H1 (cell line): ENCODE measurements at regions not wholly inside any gene's neighbourhood (a gene's known extent, or its start where the extent isn't known, plus 50 kb on each side); places are given as distances from the start of the nearest gene placed in this dataset.

Source experiments
- CTCF ChIA-PET: fragments of 300-600 bp; sonication (Branson Sonifier 250); formaldehyde crosslinking; loops from one replicate; lab custom pipeline; 2021; ENCODE audit not compliant: partially characterized antibody; lab: Charles Lee
- POLR2A ChIA-PET: fragments of 300-600 bp; sonication (Branson Sonifier 250); formaldehyde crosslinking; loops from one replicate; lab custom pipeline; 2021; ENCODE audit warnings: inconsistent platforms; ENCODE audit not compliant: partially characterized antibody; lab: Charles Lee
- DNase-seq, 2 experiments: peaks; one replicate each; pipeline versions ENCODE4 v3.0.0 to v3.0.0-alpha.2; 2010 to 2022; ENCODE audit warnings: low spot score in 2 of 2, low read depth in 1 of 2, mixed read lengths in 1 of 2
- FAIRE-seq: peaks from 2 replicates; lab custom pipeline; 2011; peaks lifted over from hg19 to GRCh38; lab: Jason Lieb, UNC
- H2AFZ ChIP-seq: 2 replicates; pipeline ENCODE4 v1.8.1; 2012; ENCODE audit warnings: low read length, inconsistent platforms
- H2AK5ac ChIP-seq: 2 replicates; pipeline ENCODE4 v1.6.1; 2013; ENCODE audit warnings: low read depth, low read length
- H2BK120ac ChIP-seq: replicated peaks from 2 replicates; pipeline ENCODE3; 2013; ENCODE audit warnings: low read depth, low read length, inconsistent platforms
- H2BK12ac ChIP-seq: 2 replicates; pipeline ENCODE4 v1.6.1; 2013; ENCODE audit warnings: low read depth, low read length
- H2BK15ac ChIP-seq: 2 replicates; pipeline ENCODE4 v1.6.1; 2013; ENCODE audit warnings: low read length
- H2BK20ac ChIP-seq: 2 replicates; pipeline ENCODE4 v1.6.1; 2013; ENCODE audit warnings: low read length
- H2BK5ac ChIP-seq: 2 replicates; pipeline ENCODE4 v1.6.1; 2013; ENCODE audit warnings: low read depth, low read length
- H3K14ac ChIP-seq: 2 replicates; pipeline ENCODE4 v1.6.1; 2013; ENCODE audit warnings: inconsistent platforms; ENCODE audit not compliant: insufficient read length
- H3K18ac ChIP-seq: 2 replicates; pipeline ENCODE4 v1.6.1; 2013; ENCODE audit warnings: low read length; ENCODE audit errors: extremely low read depth
- H3K23ac ChIP-seq: 2 replicates; pipeline ENCODE4 v1.6.1; 2013; ENCODE audit warnings: inconsistent platforms; ENCODE audit not compliant: insufficient read length
- H3K23me2 ChIP-seq: 2 replicates; pipeline ENCODE4 v1.6.1; 2013; ENCODE audit warnings: low read depth, low read length
- H3K27ac ChIP-seq: 2 replicates; pipeline ENCODE4 v1.6.1; 2011; ENCODE audit warnings: low read depth, low read length, inconsistent platforms
- H3K27me3 ChIP-seq, 4 experiments: replicated peaks in 1 of 4; 1 replicate in 1 of 4; 2 replicates in 3 of 4; pipeline versions ENCODE4 v1.6.1 to v1.8.1; 2011 to 2013; ENCODE audit warnings: low read length in 3 of 4, mild to moderate bottlenecking in 3 of 4, inconsistent platforms in 2 of 4, mixed read lengths in 2 of 4, moderate library complexity in 1 of 4; ENCODE audit not compliant: control insufficient read depth in 3 of 4, insufficient read depth in 3 of 4; ENCODE audit errors: extremely low read depth in 1 of 4
- H3K36me3 ChIP-seq, 4 experiments: 2 replicates each; pipeline versions ENCODE4 v1.6.1 to v1.8.1; 2011 to 2013; ENCODE audit warnings: mild to moderate bottlenecking in 4 of 4, low read length in 3 of 4, moderate library complexity in 2 of 4, control low read depth in 1 of 4, inconsistent platforms in 1 of 4; ENCODE audit not compliant: insufficient read depth in 4 of 4, control insufficient read depth in 2 of 4
- H3K4ac ChIP-seq: replicated peaks from 2 replicates; pipeline ENCODE3; 2013; ENCODE audit warnings: low read length, low read depth, mixed read lengths, inconsistent platforms; ENCODE audit not compliant: insufficient read length
- H3K4me1 ChIP-seq, 4 experiments: replicated peaks in 1 of 4; 1 replicate in 1 of 4; 2 replicates in 3 of 4; pipeline versions ENCODE4 v1.6.1 to v1.8.1; 2011 to 2013; ENCODE audit warnings: low read length in 3 of 4, inconsistent platforms in 2 of 4, mixed read lengths in 1 of 4; ENCODE audit not compliant: insufficient read depth in 4 of 4, control insufficient read depth in 3 of 4
- H3K4me2 ChIP-seq, 2 experiments: 2 replicates each; pipeline versions ENCODE4 v1.6.1 to v1.8.1; 2011 to 2013; ENCODE audit warnings: low read depth in 2 of 2, low read length in 2 of 2, control low read depth in 1 of 2, inconsistent platforms in 1 of 2, mild to moderate bottlenecking in 1 of 2; ENCODE audit not compliant: insufficient read depth in 1 of 2
- H3K4me3 ChIP-seq, 4 experiments: fragments of 200-600, 300-600 bp in 1 of 4; sonication (generic), shearing (Covaris generic), sonication (Bioruptor Twin) in 1 of 4; 2 replicates each; pipeline versions ENCODE4 v1.5.1 to v1.8.1; 2011 to 2016; ENCODE audit warnings: low read length in 4 of 4, low read depth in 3 of 4, control low read depth in 2 of 4, inconsistent platforms in 2 of 4, mild to moderate bottlenecking in 2 of 4, mixed read lengths in 1 of 4, moderate library complexity in 1 of 4; ENCODE audit not compliant: insufficient read depth in 2 of 4; ENCODE audit errors: extremely low read depth in 1 of 4
- H3K56ac ChIP-seq: replicated peaks from 2 replicates; pipeline ENCODE3; 2013; ENCODE audit warnings: low read depth, mild to moderate bottlenecking, mixed read lengths, low read length, inconsistent platforms; ENCODE audit not compliant: insufficient read length
- H3K79me1 ChIP-seq: 2 replicates; pipeline ENCODE4 v1.6.1; 2013; ENCODE audit warnings: low read depth, low read length, control low read depth
- H3K79me2 ChIP-seq, 2 experiments: 2 replicates each; pipeline versions ENCODE4 v1.6.1 to v1.8.1; 2012 to 2013; ENCODE audit warnings: low read length in 2 of 2, mild to moderate bottlenecking in 2 of 2, inconsistent platforms in 1 of 2; ENCODE audit not compliant: insufficient read depth in 2 of 2, control insufficient read depth in 1 of 2
- H3K9ac ChIP-seq, 4 experiments: replicated peaks in 1 of 4; 1 replicate in 1 of 4; 2 replicates in 3 of 4; pipeline versions ENCODE4 v1.6.1 to v1.8.1; 2011 to 2013; ENCODE audit warnings: low read depth in 3 of 4, low read length in 3 of 4, control low read depth in 2 of 4, mild to moderate bottlenecking in 2 of 4, moderate library complexity in 2 of 4, inconsistent platforms in 1 of 4; ENCODE audit errors: extremely low read depth in 1 of 4
- H3K9me3 ChIP-seq, 2 experiments: 2 replicates each; pipeline versions ENCODE4 v1.6.1 to v1.8.1; 2012 to 2013; ENCODE audit warnings: mild to moderate bottlenecking in 2 of 2, moderate library complexity in 2 of 2, control low read depth in 1 of 2, inconsistent platforms in 1 of 2, low read depth in 1 of 2, low read length in 1 of 2, mixed read lengths in 1 of 2; ENCODE audit not compliant: insufficient read depth in 2 of 2
- H4K20me1 ChIP-seq, 2 experiments: replicated peaks in 1 of 2; 2 replicates each; pipeline versions ENCODE3 to v1.8.1; 2011 to 2013; ENCODE audit warnings: inconsistent platforms in 2 of 2, low read length in 2 of 2, mild to moderate bottlenecking in 1 of 2; ENCODE audit not compliant: insufficient read depth in 2 of 2, control insufficient read depth in 1 of 2
- H4K5ac ChIP-seq: 2 replicates; pipeline ENCODE4 v1.6.1; 2013; ENCODE audit warnings: low read length, low read depth, mixed read lengths, inconsistent platforms; ENCODE audit not compliant: insufficient read length
- H4K8ac ChIP-seq: 2 replicates; pipeline ENCODE4 v1.8.0; 2013; ENCODE audit warnings: mild to moderate bottlenecking, moderate library complexity, low read length, inconsistent platforms; ENCODE audit not compliant: insufficient read depth; ENCODE audit errors: extremely low read depth
- H4K91ac ChIP-seq: replicated peaks from 2 replicates; pipeline ENCODE3; 2013; ENCODE audit warnings: low read length, mixed read lengths, inconsistent platforms; ENCODE audit not compliant: insufficient read length
- CHD1 ChIP-seq: IDR thresholded peaks from 2 replicates; pipeline ENCODE4 v1.6.1; 2012; ENCODE audit warnings: low read depth, low read length, improper control_type of control experiment
- GTF2F1 ChIP-seq: IDR thresholded peaks from 2 replicates; pipeline ENCODE4 v1.6.1; 2012; ENCODE audit warnings: low read depth, low read length, improper control_type of control experiment, borderline replicate concordance
- KDM1A ChIP-seq: fragments of 200-600, 300-600 bp; sonication (generic); IDR thresholded peaks from 2 replicates; pipeline ENCODE4 v1.7.1; 2016; ENCODE audit warnings: mild to moderate bottlenecking, low read length, borderline replicate concordance
- KDM5A ChIP-seq: fragments of 200-600 bp; IDR thresholded peaks from 2 replicates; pipeline ENCODE4 v1.7.1; 2012; ENCODE audit warnings: mild to moderate bottlenecking, low read length, inconsistent platforms, mixed read lengths
- NRF1 ChIP-seq: IDR thresholded peaks from 2 replicates; pipeline ENCODE4 v1.6.1; 2011; ENCODE audit warnings: mild to moderate bottlenecking, low read depth, low read length, improper control_type of control experiment
- RAD21 ChIP-seq, 2 experiments: IDR thresholded peaks in 1 of 2; conservative IDR thresholded peaks in 1 of 2; 2 replicates each; pipeline ENCODE4 v1.6.1; 2011; ENCODE audit warnings: low read depth in 2 of 2, low read length in 2 of 2, improper control_type of control experiment in 1 of 2, inconsistent platforms in 1 of 2, mild to moderate bottlenecking in 1 of 2, moderate library complexity in 1 of 2
- RXRA ChIP-seq: IDR thresholded peaks from 2 replicates; pipeline ENCODE4 v1.6.1; 2011; ENCODE audit warnings: low read depth, mild to moderate bottlenecking, low read length, moderate library complexity; ENCODE audit not compliant: insufficient read depth
- SIN3A ChIP-seq, 2 experiments: IDR thresholded peaks in 1 of 2; conservative IDR thresholded peaks in 1 of 2; 2 replicates each; pipeline ENCODE4 v1.6.1; 2011 to 2012; ENCODE audit warnings: low read length in 2 of 2, improper control_type of control experiment in 1 of 2, low read depth in 1 of 2, mild to moderate bottlenecking in 1 of 2
- SRF ChIP-seq: IDR thresholded peaks from 2 replicates; pipeline ENCODE4 v1.6.1; 2011; ENCODE audit warnings: mild to moderate bottlenecking, low read depth, low read length, moderate library complexity
- TAF7 ChIP-seq: optimal IDR thresholded peaks from 2 replicates; pipeline ENCODE3; 2011; ENCODE audit warnings: low read depth, mild to moderate bottlenecking, inconsistent platforms, low read length, moderate library complexity, borderline replicate concordance
- WGBS, 2 experiments: shearing (Covaris generic) in 1 of 2; methylation state at CpG; one replicate each; pipeline versions ENCODE4 v1.1.6 to v1.1.7; 2013 to 2015; ENCODE audit warnings: low lambda C conversion rate in 2 of 2, mixed read lengths in 2 of 2, inconsistent platforms in 1 of 2, low coverage in 1 of 2, missing lambda C conversion rate in 1 of 2; ENCODE audit not compliant: insufficient replicate concordance in 2 of 2, insufficient coverage in 1 of 2, insufficient read length in 1 of 2; ENCODE audit errors: extremely low coverage in 1 of 2, missing lambda C conversion rate in 1 of 2; 5-methylcytosine and 5-hydroxymethylcytosine counted together

DNA sequence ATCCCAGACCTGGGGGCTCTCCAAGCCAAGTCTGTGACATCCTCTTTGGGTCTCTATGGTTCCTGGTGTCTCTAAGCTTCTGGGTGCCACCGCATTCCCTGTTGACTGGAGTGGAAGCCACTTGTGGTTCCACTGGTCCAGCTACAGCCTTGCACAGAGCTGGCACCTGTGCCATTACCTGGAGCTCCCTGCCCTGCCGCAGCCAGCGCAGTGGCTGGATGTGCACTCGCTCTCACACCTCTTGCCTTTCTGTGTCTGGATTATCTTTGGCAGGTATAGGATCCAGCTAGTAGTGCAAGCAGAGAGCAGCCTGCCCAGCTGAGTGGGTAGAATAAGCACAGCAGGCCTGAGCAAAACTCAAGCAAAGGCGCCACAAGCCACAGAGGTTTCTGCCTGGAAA is 1635.5 kb downstream of the OTOL1 start:
- Histone ChIP-seq H3K27me3 (no peaks in the 10 kb centered on the region), H3K4me1 (no peaks in the 10 kb centered on the region), H3K36me3 (no peaks in the 10 kb centered on the region; a peak in 2 of 8 replicates), H3K79me1 (no peaks in the 10 kb centered on the region), H4K91ac (no peak overlapping the region), H4K20me1 (no peaks in the 10 kb centered on the region), H2BK15ac (no peak overlapping the region), H2BK12ac (no peak overlapping the region), H2AFZ (no peak overlapping the region), H4K8ac (no peak overlapping the region), H3K23ac (no peak overlapping the region), H2AK5ac (no peak overlapping the region), H3K18ac (no peak overlapping the region), H3K27ac (no peak overlapping the region), H2BK5ac (no peak overlapping the region), H4K5ac (no peak overlapping the region), H3K9me3 (peaks cover 3 to 9% of the 10 kb centered on the region in 2 experiments; a peak in 3 of 4 replicates), H2BK120ac (no peak overlapping the region), H3K9ac (no peak overlapping the region), H3K23me2 (no peaks in the 10 kb centered on the region), H3K4ac (no peak overlapping the region), H3K4me3 (no peak overlapping the region), H3K4me2 (no peak overlapping the region), H3K14ac (no peak overlapping the region), H2BK20ac (no peak overlapping the region), H3K56ac (no peak overlapping the region), H3K79me2 (no peaks in the 10 kb centered on the region)
- 93% methylated on average over 5 of the region's 5 CpGs; no CpG with 5 or more reads in 1 of the 2 experiments for WGBS, 2 experiments
- DNase-seq (no peak), FAIRE-seq (no peak)
- CTCF ChIA-PET: interaction anchor here (1.0 kb wide), 1 partner anchor 75 kb away, joined by 3 read pairs; no protein-coding TSS in a partner anchor
- POLR2A ChIA-PET: no interaction called here
- TF ChIP-seq GTF2F1 (no peak), NRF1 (no peak), KDM5A (no peak), TAF7 (no peak), RAD21 (IDR thresholded peaks at IDR 0.05 in 1 of 2, conservative IDR thresholded peaks at IDR 0.05 in 1 of 2; ENCODE audit: low read depth in 2 of 2, low read length in 2 of 2) (no peak), RXRA (no peak), SRF (no peak), KDM1A (no peak), SIN3A (conservative IDR thresholded peaks at IDR 0.05 in 1 of 2, IDR thresholded peaks at IDR 0.05 in 1 of 2; ENCODE audit: low read depth in 1 of 2, low read length in 2 of 2) (no peak), CHD1 (no peak)
